ENCODE measurements at regions not wholly inside any gene's neighbourhood (a gene's known extent, or its start where the extent isn't known, plus 50 kb on each side); places are given as distances from the start of the nearest gene placed in this dataset.
"Not testable (repeated sequence)": the region's sequence is repeated elsewhere in the genome, so short reads cannot be mapped to it uniquely, and the experiment has no call there.

DNA sequence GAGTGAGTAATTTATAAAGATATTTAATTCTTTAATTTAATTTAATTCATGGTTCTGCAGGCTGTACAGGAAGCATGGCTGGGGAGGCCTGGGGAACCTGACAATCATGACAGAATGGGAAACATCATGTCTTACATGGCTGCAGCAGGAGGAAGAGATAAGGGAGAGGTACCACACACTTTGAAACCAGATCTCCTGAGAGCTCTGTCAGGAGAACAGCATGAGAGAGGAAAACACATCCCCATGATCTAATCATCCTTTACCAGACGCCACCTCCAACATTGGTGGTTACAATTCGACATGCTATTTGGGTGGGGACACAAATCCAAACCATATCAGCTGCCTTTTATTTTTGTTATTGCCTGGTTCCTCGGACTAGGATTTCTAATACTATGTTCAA is 928.6 kb downstream of the TMEM121 start:
- Histone ChIP-seq H3K36me3 (no peaks in the 10 kb centered on the region), H3K9me3 (no peaks in the 10 kb centered on the region), H3K4me1 (no peaks in the 10 kb centered on the region), H3K27me3 (no peaks in the 10 kb centered on the region), H3K4me3 (no peak overlapping the region), H3K27ac (no peak overlapping the region)
- no peak for DNase-seq
- intact Hi-C loops (cut with DNase I; ENCODE audit: low total_unique reads), result no loop called here
- no peak for TF ChIP-seq POLR2A (IDR thresholded peaks at IDR 0.05)
- TF ChIP-seq, protein P1, sequence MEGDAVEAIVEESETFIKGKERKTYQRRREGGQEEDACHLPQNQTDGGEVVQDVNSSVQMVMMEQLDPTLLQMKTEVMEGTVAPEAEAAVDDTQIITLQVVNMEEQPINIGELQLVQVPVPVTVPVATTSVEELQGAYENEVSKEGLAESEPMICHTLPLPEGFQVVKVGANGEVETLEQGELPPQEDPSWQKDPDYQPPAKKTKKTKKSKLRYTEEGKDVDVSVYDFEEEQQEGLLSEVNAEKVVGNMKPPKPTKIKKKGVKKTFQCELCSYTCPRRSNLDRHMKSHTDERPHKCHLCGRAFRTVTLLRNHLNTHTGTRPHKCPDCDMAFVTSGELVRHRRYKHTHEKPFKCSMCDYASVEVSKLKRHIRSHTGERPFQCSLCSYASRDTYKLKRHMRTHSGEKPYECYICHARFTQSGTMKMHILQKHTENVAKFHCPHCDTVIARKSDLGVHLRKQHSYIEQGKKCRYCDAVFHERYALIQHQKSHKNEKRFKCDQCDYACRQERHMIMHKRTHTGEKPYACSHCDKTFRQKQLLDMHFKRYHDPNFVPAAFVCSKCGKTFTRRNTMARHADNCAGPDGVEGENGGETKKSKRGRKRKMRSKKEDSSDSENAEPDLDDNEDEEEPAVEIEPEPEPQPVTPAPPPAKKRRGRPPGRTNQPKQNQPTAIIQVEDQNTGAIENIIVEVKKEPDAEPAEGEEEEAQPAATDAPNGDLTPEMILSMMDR (IDR thresholded peaks at IDR 0.05), result no peak

DNA sequence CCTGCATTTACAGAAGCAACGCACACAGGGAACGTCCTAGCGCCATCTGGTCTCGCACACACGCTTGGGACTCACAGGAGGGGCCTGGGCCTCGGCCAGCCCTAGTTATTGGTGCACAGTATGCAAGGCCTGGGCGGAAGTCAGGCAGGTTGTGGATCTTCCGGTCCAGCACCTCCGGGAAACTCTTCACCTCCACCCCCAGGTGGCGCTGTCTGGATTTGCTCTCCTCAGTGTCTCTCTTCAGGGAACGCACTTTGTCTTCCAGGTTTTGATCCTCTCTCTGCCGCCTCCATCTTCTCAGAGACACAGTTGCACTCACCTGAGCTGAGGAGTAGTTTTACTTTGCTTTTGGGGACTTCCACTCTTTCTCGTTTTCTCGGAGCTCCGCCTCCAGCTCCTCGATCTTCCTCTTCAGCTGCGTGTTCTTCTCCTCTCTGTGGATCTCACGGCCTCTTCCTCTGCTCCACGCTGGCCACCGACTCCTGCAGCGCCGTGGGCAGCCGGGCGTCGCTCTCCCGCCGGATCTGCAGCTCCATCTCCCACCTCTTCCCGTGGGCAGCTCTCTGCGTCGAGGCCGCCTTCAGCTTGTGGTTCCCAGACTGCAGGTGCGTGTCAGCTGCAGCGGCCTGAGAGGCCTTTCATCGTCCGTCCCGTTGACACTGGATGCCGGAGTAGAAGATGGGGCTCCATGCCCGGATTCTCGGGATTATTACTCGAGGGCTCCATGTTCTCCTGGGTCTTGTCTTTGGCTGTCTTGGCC is 933.8 kb downstream of the TMEM121 start:
- DNase-seq, result no peak
- Histone ChIP-seq H3K4me3 (no peak overlapping the region), H3K27ac (no peak overlapping the region), H3K27me3 (no peaks in the 10 kb centered on the region), H3K9me3 (no peaks in the 10 kb centered on the region), H3K36me3 (no peaks in the 10 kb centered on the region), H3K4me1 (no peaks in the 10 kb centered on the region)
- TF ChIP-seq, protein P1 (IDR thresholded peaks at IDR 0.05), result peak in 2 of 4 experiments; percentile 13 to 19
- no peak for TF ChIP-seq POLR2A (IDR thresholded peaks at IDR 0.05)
- intact Hi-C loops (cut with DNase I; ENCODE audit: low total_unique reads), result no loop called here

DNA sequence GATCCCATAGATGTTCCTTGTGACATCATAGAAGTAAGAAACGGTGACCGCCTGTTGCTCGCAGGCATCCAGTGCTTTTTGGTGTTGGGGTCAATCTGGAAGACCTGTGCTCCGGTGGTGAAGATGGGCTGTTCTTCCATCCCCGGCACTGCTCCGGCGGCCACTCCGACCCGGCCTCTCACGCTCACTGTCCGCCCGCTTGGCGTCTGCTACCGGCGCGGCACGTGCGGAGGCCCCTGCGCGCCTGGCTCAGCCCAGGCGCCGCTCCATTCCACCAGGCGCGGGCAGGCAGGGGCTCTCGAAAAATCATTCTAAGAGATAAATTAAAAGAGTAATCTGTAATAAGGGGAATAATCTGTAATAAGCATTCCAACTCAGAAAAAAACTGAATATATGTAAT is 934.5 kb downstream of the TMEM121 start:
- intact Hi-C loops (cut with DNase I; ENCODE audit: low total_unique reads), result no loop called here
- no peaks in the 10 kb centered on the region for H3K27me3 ChIP-seq
- H3K27ac ChIP-seq, result no peak overlapping the region
- no peaks in the 10 kb centered on the region for H3K4me1 ChIP-seq
- H3K9me3 ChIP-seq, result no peaks in the 10 kb centered on the region
- no peaks in the 10 kb centered on the region for H3K36me3 ChIP-seq
- no peak for TF ChIP-seq POLR2A (IDR thresholded peaks at IDR 0.05)
- TF ChIP-seq, protein P1 (IDR thresholded peaks at IDR 0.05), result no peak
- H3K4me3 ChIP-seq, result no peak overlapping the region
- DNase-seq, result no peak

DNA sequence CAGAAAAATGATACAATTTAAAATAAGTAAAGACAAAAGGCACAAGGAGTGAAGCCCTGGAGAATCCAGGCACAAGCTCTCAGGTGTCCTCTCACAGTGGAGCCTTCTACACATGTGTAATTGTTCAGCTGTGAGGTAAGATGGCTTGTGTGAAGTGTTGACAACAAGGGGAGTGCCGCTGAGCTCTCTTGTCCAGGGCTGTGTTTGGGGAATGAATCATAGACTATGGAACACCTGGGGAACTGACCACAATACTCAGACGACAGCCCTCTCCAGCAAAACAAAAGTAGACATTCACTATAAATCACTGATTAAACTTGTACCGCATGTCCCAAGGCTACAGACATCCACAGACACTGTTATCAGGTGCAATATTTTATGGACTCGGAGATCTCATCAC is 940.1 kb downstream of the TMEM121 start:
- H3K4me3 ChIP-seq; intact Hi-C loops (cut with DNase I; ENCODE audit: low total_unique reads); H3K27ac ChIP-seq; H3K9me3 ChIP-seq; H3K27me3 ChIP-seq; DNase-seq; H3K4me1 ChIP-seq; H3K36me3 ChIP-seq: not testable (repeated sequence)

DNA sequence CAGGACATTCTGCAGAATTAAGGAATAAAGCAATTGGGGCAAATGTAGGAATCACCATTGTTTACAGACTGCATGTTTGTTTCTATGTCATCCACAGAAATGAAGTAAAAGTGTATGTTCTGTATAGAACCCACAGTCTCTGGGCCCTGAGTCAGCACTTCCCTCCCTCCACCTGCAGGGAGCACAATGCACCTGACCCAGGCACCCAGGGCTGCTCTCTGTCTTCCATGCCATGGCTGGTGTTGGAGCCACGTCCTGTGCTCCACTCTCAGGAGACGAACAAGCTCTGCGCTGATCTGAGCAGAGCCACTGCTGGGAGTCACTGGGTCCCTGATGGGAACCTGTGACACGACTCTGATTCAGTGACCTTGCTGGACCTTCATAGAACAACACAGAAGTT is 942.5 kb downstream of the TMEM121 start:
- H3K4me1 ChIP-seq; H3K27me3 ChIP-seq; H3K4me3 ChIP-seq; intact Hi-C loops (cut with DNase I; ENCODE audit: low total_unique reads); H3K36me3 ChIP-seq; H3K27ac ChIP-seq; DNase-seq; H3K9me3 ChIP-seq: not testable (repeated sequence)

DNA sequence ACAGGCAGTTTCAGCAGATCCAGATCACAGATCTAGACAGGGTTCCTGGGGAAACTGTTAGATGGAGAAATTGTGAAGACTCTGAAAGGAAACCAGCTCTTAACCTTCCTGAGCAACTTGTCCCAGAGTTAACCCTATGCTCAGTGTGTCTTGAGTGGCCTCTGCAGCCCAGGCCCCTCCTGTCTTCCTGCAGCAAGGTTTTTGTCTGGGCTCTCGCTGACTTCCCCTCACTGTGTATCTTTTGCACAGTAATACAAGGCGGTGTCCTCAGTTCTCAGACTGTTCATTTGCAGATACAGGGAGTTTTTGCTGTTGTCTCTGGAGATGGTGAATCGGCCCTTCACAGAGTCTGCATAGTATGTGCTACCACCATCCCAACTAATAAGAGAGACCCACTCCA is 943.6 kb downstream of the TMEM121 start:
- H3K9me3 ChIP-seq; H3K36me3 ChIP-seq; H3K27me3 ChIP-seq; DNase-seq; H3K4me3 ChIP-seq; intact Hi-C loops (cut with DNase I; ENCODE audit: low total_unique reads); H3K27ac ChIP-seq; H3K4me1 ChIP-seq: not testable (repeated sequence)

DNA sequence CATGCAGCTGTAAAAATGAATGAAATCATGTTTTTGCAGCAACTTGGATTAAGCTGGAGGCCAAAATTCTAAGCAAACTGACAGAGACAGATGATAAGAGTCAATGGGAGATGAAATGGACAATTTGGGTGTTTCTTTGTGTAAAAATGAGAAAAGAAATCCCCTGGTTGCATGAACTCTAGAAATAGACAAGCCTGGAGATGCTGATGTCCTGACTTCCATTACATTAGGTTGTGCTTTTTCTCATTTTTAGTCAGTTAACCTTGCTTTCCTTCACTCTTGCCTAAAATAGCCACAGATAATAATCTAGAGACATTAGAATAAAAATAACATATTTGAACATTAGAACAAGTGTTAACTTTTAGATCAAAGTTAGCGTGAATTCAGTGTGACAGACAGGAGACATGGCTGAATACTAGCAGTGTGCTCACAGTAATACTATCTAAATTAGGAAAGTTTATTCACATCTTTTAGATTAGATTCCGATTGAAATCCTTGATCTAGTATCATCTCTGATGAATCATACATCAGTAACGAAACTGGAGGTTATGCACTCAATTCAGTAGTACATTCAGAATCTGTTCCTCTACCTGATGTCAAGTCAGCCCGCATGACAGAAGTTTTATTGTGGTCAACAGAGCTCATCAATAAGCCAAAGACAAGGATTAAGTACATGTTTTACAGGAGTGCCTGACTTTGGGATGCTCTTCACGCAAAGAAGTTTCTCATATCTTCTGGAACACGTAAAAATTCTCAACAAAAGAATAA is 948.1 kb downstream of the TMEM121 start:
- H3K4me3 ChIP-seq; H3K4me1 ChIP-seq; DNase-seq; H3K27ac ChIP-seq; H3K27me3 ChIP-seq; H3K9me3 ChIP-seq; intact Hi-C loops (cut with DNase I; ENCODE audit: low total_unique reads); H3K36me3 ChIP-seq: not testable (repeated sequence)

DNA sequence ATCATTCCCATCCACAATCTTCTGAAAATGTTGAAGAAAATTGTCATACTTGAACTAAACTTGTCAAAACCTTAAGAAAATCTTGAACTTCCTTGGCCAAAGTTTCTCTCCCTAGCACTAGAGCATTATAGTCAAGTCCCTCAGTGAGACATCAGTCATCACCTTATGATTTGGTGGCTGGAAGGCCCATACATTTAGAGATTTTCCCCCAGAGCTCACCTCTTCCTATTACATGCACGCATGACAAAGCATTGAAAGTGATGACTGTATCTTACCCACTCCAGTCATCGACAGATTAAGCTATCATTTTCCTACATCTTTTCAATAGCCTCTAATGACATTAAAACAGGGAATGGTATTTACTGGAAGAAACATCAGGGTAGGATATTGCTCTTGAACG is 948.8 kb downstream of the TMEM121 start:
- H3K4me3 ChIP-seq; H3K4me1 ChIP-seq; H3K27me3 ChIP-seq; DNase-seq; H3K9me3 ChIP-seq; H3K27ac ChIP-seq; intact Hi-C loops (cut with DNase I; ENCODE audit: low total_unique reads); H3K36me3 ChIP-seq: not testable (repeated sequence)

DNA sequence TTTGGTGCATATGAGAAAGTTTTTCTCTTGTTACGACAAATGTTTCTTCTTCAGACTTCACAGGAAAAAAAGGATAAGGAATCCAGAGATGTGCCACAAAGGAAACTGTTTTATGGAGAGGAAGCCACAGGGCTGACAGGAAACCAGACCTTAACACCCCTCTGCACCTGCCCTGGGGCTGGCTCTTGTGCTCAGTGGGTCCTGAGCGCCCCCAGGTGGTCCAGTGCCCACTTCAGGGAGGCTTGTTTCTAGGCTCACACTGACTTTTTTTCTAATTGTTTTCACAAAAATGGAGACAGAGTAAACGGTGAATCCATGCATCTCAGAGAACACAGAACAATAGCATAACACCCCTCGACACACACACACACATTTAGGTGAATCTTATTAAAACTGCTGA is 951.2 kb downstream of the TMEM121 start:
- DNase-seq; intact Hi-C loops (cut with DNase I; ENCODE audit: low total_unique reads); H3K36me3 ChIP-seq: not testable (repeated sequence)

DNA sequence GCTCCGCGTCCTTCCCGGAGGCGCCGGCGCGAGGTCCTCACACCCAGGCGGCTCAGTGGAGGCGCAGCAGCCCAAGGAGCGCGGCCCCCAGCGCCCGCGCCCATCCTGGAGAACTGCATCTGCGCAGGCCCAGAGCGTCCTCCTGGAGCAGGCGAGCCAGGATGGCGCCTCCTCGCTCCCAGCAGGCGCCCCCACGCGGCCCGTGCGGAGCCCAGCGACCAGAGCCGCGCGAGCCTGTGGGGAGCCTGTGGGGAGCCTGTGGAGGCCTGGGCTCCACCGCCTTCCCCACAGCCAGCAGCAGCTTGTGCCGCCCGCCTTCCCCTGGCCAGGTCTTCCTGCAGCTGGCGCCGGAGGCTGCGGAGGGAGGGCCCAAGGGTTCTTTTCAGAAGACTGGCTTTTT is 953.9 kb downstream of the TMEM121 start:
- intact Hi-C loops (cut with DNase I; ENCODE audit: low total_unique reads); H3K9me3 ChIP-seq; H3K4me3 ChIP-seq; H3K27ac ChIP-seq; H3K36me3 ChIP-seq; H3K27me3 ChIP-seq; DNase-seq; H3K4me1 ChIP-seq: not testable (repeated sequence)

More for the DNA sequence above, 951.2 kb downstream of the TMEM121 start:
- not testable (repeated sequence) for H3K27ac ChIP-seq, H3K4me1 ChIP-seq, H3K9me3 ChIP-seq, H3K4me3 ChIP-seq, H3K27me3 ChIP-seq
